Heart right ventricle (tissue), 16 donors: ENCODE measurements at regions not wholly inside any gene's neighbourhood (a gene's known extent, or its start where the extent isn't known, plus 50 kb on each side); places are given as distances from the start of the nearest gene placed in this dataset.

Experiments used
- ATAC-seq, 8 donors: fragments of 200-7000 bp; cut with Tn5 transposase; one replicate each; pipeline ENCODE4 v1.9.1; 2020; ENCODE audit warnings: mild to moderate bottlenecking in 8 of 8, moderate library complexity in 8 of 8, moderate number of reproducible peaks in 1 of 8
- DNase-seq, 2 donors: peaks; one replicate each; pipeline ENCODE4 v3.0.0-alpha.2; 2020
- H3K27ac ChIP-seq, 10 donors: fragments of 200-600 bp; sonication (generic) in 2 of 10; one replicate each; pipeline versions ENCODE4 v1.5.0 to v1.8.0; 2020 to 2022; ENCODE audit warnings: mild to moderate bottlenecking in 3 of 10
- H3K27me3 ChIP-seq, 7 donors: fragments of 200-600 bp; one replicate each; pipeline ENCODE4 v1.8.0; 2021 to 2022; ENCODE audit warnings: mild to moderate bottlenecking in 2 of 7
- H3K36me3 ChIP-seq, 9 donors: fragments of 200-600 bp; sonication (generic) in 1 of 9; one replicate each; pipeline versions ENCODE4 v1.5.0 to v1.8.0; 2020 to 2022; ENCODE audit warnings: mild to moderate bottlenecking in 2 of 9
- H3K4me1 ChIP-seq, 9 donors: fragments of 200-600 bp; sonication (generic) in 1 of 9; one replicate each; pipeline versions ENCODE4 v1.5.0 to v1.8.0; 2020 to 2022; ENCODE audit warnings: mild to moderate bottlenecking in 4 of 9
- H3K4me3 ChIP-seq, 10 donors: fragments of 200-600 bp; sonication (generic) in 2 of 10; one replicate each; pipeline versions ENCODE4 v1.5.0 to v1.8.0; 2020 to 2022; ENCODE audit warnings: mild to moderate bottlenecking in 7 of 10, moderate library complexity in 2 of 10
- H3K9me3 ChIP-seq, 11 donors: fragments of 200-600 bp in 10 of 11; sonication (generic) in 2 of 11; one replicate each; pipeline versions ENCODE4 v1.5.0 to v1.8.0; 2013 to 2022; ENCODE audit warnings: mild to moderate bottlenecking in 2 of 11, control low read depth in 1 of 11, moderate library complexity in 1 of 11
- WGBS, 2 donors: extraction: QIAGEN DNeasy Blood & Tissue Kit; methylation state at CpG; one replicate each; pipeline ENCODE4 v1.1.7; 2013; ENCODE audit warnings: inconsistent platforms in 1 of 2; 5-methylcytosine and 5-hydroxymethylcytosine counted together
- intact Hi-C, 10 donors: fragments of 100-400 bp; cut with DNase I; formaldehyde crosslinking; loops; one replicate each; pipeline versions ENCODE4 v1.11.1 to v1.14.2; 2022
- TF ChIP-seq, protein P1 (sequence below), 9 donors: fragments of 200-600 bp; sonication (generic) in 2 of 9; IDR thresholded peaks; one replicate each; pipeline versions ENCODE4 v1.5.0 to v1.8.0; 2021 to 2022; ENCODE audit warnings: antibody characterized with exemption in 9 of 9, mild to moderate bottlenecking in 5 of 9, moderate library complexity in 1 of 9
- donor health status: Arrhythmogenic right ventricular cardiomyopathy.
- donor health status: ischemic (EF 13 %, LVEDD 7.1; RV severe dilation, severe dysfunction).
- donor health status: healthy with polysubstance abuse.
- donor health status: DM: no; HTN: yes; CAD: no.
- donor health status: DM: no; HTN: no; CAD: no.
- donor health status: ischemic (EF 25% LVEDD 6.9; RV normal size, moderate dysfunction).
- donor health status: ischemic (EF 25% LVEDD 5.7; RV mildly dilated, moderate dysfunction).
- donor health status: healthy.
- donor health status: DM: yes; HTN: yes; CAD: no.
- donor health status: Ischemic cardiomyopathy.
- donor health status: ischemic (EF 35%, LVEDD 5.7; RV mildly dilated, moderate dysfunction).
- donor health status: nonischemic (EF 11% LVEDD 7.7; RV severe dilation, severe dysfunction).
- donor health status: DM: yes; HTN: yes; CAD: no.
- donor health status: PGD.
- donor health status: ischemic (EF 29% LVEDD 5.4; RV normal size, mild dysfunction).
- donor health status: nonischemic (EF 23%, LVEDD 6.1; RV moderate dilation, normal function).

DNA sequence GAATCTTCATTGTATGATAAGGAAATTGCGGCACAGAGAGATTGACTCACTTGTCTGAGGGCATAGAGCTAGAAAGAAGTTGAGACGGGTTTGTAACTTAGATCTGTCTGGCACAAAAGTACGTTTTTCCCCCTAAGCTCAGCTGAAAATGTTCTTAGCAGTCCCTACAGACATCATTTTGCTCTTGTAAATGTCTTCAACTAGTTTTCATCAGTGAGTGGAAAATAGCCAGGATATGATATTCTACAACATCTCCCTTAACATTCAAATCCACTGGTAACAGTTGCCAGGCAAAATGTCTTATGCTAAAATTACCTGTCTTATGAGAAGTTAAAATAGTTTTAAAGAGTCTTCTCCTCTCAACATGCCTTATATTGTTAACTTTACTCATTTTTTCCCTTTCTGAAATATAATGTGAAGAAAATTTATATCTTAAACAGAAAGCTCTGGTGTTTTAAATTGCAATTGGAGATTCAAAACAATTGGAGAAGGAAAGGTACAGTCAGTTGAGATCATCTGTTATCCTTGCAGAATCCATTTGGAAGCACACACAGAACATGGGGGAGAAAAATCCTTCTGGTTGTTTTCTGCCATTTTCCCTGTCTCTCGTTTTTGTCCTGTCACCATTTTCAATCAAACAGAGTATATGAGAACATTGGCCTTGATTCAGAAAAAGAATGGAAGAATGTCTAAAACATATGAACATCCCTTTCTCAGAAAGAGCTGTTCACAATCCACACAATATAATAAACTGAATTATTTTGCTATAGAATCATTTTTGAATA lies 255.0 kb downstream of the TRIB2 start:
- no peaks in the 10 kb centered on the region for H3K27me3 ChIP-seq
- WGBS, 2 donors, result 80 to 82% methylated on average over 4 of the region's 4 CpGs
- no peak overlapping the region for H3K4me3 ChIP-seq
- intact Hi-C loops, result no loop called here
- H3K4me1 ChIP-seq, result no peaks in the 10 kb centered on the region
- no peaks in the 10 kb centered on the region for H3K9me3 ChIP-seq
- no peaks in the 10 kb centered on the region for H3K36me3 ChIP-seq
- DNase-seq (no peak), ATAC-seq (no peak)
- no peak overlapping the region for H3K27ac ChIP-seq
- TF ChIP-seq, protein P1, sequence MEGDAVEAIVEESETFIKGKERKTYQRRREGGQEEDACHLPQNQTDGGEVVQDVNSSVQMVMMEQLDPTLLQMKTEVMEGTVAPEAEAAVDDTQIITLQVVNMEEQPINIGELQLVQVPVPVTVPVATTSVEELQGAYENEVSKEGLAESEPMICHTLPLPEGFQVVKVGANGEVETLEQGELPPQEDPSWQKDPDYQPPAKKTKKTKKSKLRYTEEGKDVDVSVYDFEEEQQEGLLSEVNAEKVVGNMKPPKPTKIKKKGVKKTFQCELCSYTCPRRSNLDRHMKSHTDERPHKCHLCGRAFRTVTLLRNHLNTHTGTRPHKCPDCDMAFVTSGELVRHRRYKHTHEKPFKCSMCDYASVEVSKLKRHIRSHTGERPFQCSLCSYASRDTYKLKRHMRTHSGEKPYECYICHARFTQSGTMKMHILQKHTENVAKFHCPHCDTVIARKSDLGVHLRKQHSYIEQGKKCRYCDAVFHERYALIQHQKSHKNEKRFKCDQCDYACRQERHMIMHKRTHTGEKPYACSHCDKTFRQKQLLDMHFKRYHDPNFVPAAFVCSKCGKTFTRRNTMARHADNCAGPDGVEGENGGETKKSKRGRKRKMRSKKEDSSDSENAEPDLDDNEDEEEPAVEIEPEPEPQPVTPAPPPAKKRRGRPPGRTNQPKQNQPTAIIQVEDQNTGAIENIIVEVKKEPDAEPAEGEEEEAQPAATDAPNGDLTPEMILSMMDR (IDR thresholded peaks at IDR 0.05), result no peak

DNA sequence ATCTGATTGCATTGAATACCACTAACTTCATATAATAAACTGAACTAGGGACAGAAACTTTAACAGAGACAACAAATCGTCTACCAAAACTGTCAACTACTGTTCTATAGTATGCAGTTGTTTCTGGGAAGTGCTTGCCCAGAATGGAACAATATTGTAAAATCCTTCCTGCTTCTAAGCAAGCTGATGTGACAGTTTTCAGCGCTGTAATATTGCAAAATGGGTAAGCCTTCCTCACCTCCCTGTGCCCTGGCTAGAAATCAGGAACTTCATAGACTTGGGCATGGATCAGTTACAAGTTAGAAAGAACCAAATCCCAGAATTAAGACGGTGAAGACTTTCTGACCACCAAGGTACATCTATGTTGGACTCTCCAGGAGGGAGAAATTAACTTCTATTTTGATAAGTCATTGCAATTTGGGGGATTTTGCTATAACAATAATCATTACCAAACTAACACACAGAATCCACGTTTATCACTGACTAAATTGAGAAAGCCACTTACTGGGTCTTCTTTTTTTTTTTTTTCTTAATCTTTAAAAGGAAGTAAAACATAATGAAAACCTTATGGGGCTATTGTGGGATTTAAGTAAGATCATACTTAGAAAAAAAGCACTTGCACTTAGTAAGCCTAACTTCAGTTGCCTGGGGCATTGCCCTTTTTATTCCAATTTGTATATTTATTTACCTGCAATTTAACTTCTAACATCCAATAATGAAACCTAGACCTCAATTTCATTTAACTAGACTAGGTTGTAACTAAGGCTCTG lies 261.5 kb downstream of the TRIB2 start:
- ATAC-seq (peak in 2 of 8 donors; percentile 34 to 41), DNase-seq (no peak)
- 58 to 65% methylated on average over 4 of the region's 4 CpGs for WGBS, 2 donors

DNA sequence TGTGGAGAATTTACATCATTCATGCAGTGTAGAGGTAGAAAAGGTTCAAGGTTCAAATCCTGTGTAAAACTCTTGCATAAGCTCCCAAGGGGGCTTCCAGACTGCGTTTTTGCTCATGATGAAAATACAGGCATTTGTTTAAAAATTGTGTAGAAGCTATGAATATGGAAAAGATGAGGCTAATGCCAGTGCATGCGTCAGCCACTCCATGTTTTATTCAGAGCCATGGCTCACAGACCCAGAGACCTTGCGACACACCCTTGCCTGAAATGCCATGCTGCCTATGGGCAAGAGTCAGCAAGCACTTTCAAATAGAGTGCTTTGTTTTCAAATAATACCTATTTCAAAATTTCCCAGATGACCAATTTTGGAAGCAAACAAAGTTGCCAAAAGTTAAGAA lies 262.3 kb downstream of the TRIB2 start:
- DNase-seq (no peak), ATAC-seq (no peak)
- intact Hi-C loops, result no loop called here
- Histone ChIP-seq H3K36me3 (no peaks in the 10 kb centered on the region), H3K4me3 (no peak overlapping the region), H3K27ac (no peak overlapping the region), H3K4me1 (no peaks in the 10 kb centered on the region), H3K9me3 (no peaks in the 10 kb centered on the region), H3K27me3 (no peaks in the 10 kb centered on the region)
- TF ChIP-seq, protein P1 (IDR thresholded peaks at IDR 0.05), result no peak
- WGBS, 2 donors, result 90 to 98% methylated on average over 3 of the region's 3 CpGs

More for the DNA sequence above, 261.5 kb downstream of the TRIB2 start:
- Histone ChIP-seq H3K36me3 (no peaks in the 10 kb centered on the region), H3K27ac (no peak overlapping the region), H3K4me1 (no peaks in the 10 kb centered on the region), H3K27me3 (no peaks in the 10 kb centered on the region), H3K9me3 (no peaks in the 10 kb centered on the region), H3K4me3 (no peak overlapping the region)
- intact Hi-C loops, result no loop called here
- TF ChIP-seq, protein P1 (IDR thresholded peaks at IDR 0.05), result no peak

DNA sequence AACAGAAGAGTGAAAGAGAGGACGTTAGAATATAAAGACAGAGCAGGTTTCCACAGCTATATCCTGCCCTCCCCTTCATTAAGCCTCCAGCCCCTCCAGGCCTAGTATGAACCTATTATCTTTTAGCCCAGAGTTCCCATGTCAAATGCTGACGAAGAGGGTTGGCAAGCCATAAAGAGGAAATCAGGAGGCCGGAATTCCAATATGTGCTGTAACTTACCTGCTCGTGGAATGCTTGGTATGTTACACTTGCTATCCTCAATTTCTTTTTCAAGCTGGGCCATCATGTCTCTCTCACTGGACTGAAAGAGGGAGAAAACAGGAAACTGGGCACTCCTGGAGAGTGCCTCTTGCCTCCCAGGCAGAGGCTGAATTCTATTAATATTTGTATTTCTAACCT lies 264.1 kb downstream of the TRIB2 start:
- no peaks in the 10 kb centered on the region for H3K36me3 ChIP-seq
- H3K27me3 ChIP-seq, result no peaks in the 10 kb centered on the region
- no peak for DNase-seq
- intact Hi-C loops, result no loop called here
- H3K4me1 ChIP-seq, result no peaks in the 10 kb centered on the region
- ATAC-seq, result no peak
- no peaks in the 10 kb centered on the region for H3K9me3 ChIP-seq
- WGBS, 2 donors, result 72 to 78% methylated on average over 4 of the region's 4 CpGs
- TF ChIP-seq, protein P1 (IDR thresholded peaks at IDR 0.05), result no peak
- no peak overlapping the region for H3K4me3 ChIP-seq
- no peak overlapping the region for H3K27ac ChIP-seq
